H1 (cell line): ENCODE measurements at regions not wholly inside any gene's neighbourhood (a gene's known extent, or its start where the extent isn't known, plus 50 kb on each side); places are given as distances from the start of the nearest gene placed in this dataset.
A peak's percentile ranks its signal among the peaks of the same experiment; 100 is the strongest.

Experiments used
- CTCF ChIA-PET: fragments of 300-600 bp; sonication (Branson Sonifier 250); formaldehyde crosslinking; loops from one replicate; lab custom pipeline; 2021; ENCODE audit not compliant: partially characterized antibody; lab: Charles Lee
- POLR2A ChIA-PET: fragments of 300-600 bp; sonication (Branson Sonifier 250); formaldehyde crosslinking; loops from one replicate; lab custom pipeline; 2021; ENCODE audit warnings: inconsistent platforms; ENCODE audit not compliant: partially characterized antibody; lab: Charles Lee
- DNase-seq, 2 experiments: peaks; one replicate each; pipeline versions ENCODE4 v3.0.0 to v3.0.0-alpha.2; 2010 to 2022; ENCODE audit warnings: low spot score in 2 of 2, low read depth in 1 of 2, mixed read lengths in 1 of 2
- FAIRE-seq: peaks from 2 replicates; lab custom pipeline; 2011; peaks lifted over from hg19 to GRCh38; lab: Jason Lieb, UNC
- H2AFZ ChIP-seq: 2 replicates; pipeline ENCODE4 v1.8.1; 2012; ENCODE audit warnings: low read length, inconsistent platforms
- H2AK5ac ChIP-seq: 2 replicates; pipeline ENCODE4 v1.6.1; 2013; ENCODE audit warnings: low read depth, low read length
- H2BK120ac ChIP-seq: replicated peaks from 2 replicates; pipeline ENCODE3; 2013; ENCODE audit warnings: low read depth, low read length, inconsistent platforms
- H2BK12ac ChIP-seq: 2 replicates; pipeline ENCODE4 v1.6.1; 2013; ENCODE audit warnings: low read depth, low read length
- H2BK15ac ChIP-seq: 2 replicates; pipeline ENCODE4 v1.6.1; 2013; ENCODE audit warnings: low read length
- H2BK20ac ChIP-seq: 2 replicates; pipeline ENCODE4 v1.6.1; 2013; ENCODE audit warnings: low read length
- H2BK5ac ChIP-seq: 2 replicates; pipeline ENCODE4 v1.6.1; 2013; ENCODE audit warnings: low read depth, low read length
- H3K14ac ChIP-seq: 2 replicates; pipeline ENCODE4 v1.6.1; 2013; ENCODE audit warnings: inconsistent platforms; ENCODE audit not compliant: insufficient read length
- H3K18ac ChIP-seq: 2 replicates; pipeline ENCODE4 v1.6.1; 2013; ENCODE audit warnings: low read length; ENCODE audit errors: extremely low read depth
- H3K23ac ChIP-seq: 2 replicates; pipeline ENCODE4 v1.6.1; 2013; ENCODE audit warnings: inconsistent platforms; ENCODE audit not compliant: insufficient read length
- H3K23me2 ChIP-seq: 2 replicates; pipeline ENCODE4 v1.6.1; 2013; ENCODE audit warnings: low read depth, low read length
- H3K27ac ChIP-seq: 2 replicates; pipeline ENCODE4 v1.6.1; 2011; ENCODE audit warnings: low read depth, low read length, inconsistent platforms
- H3K27me3 ChIP-seq, 4 experiments: replicated peaks in 1 of 4; 1 replicate in 1 of 4; 2 replicates in 3 of 4; pipeline versions ENCODE4 v1.6.1 to v1.8.1; 2011 to 2013; ENCODE audit warnings: low read length in 3 of 4, mild to moderate bottlenecking in 3 of 4, inconsistent platforms in 2 of 4, mixed read lengths in 2 of 4, moderate library complexity in 1 of 4; ENCODE audit not compliant: control insufficient read depth in 3 of 4, insufficient read depth in 3 of 4; ENCODE audit errors: extremely low read depth in 1 of 4
- H3K36me3 ChIP-seq, 4 experiments: 2 replicates each; pipeline versions ENCODE4 v1.6.1 to v1.8.1; 2011 to 2013; ENCODE audit warnings: mild to moderate bottlenecking in 4 of 4, low read length in 3 of 4, moderate library complexity in 2 of 4, control low read depth in 1 of 4, inconsistent platforms in 1 of 4; ENCODE audit not compliant: insufficient read depth in 4 of 4, control insufficient read depth in 2 of 4
- H3K4ac ChIP-seq: replicated peaks from 2 replicates; pipeline ENCODE3; 2013; ENCODE audit warnings: low read length, low read depth, mixed read lengths, inconsistent platforms; ENCODE audit not compliant: insufficient read length
- H3K4me1 ChIP-seq, 4 experiments: replicated peaks in 1 of 4; 1 replicate in 1 of 4; 2 replicates in 3 of 4; pipeline versions ENCODE4 v1.6.1 to v1.8.1; 2011 to 2013; ENCODE audit warnings: low read length in 3 of 4, inconsistent platforms in 2 of 4, mixed read lengths in 1 of 4; ENCODE audit not compliant: insufficient read depth in 4 of 4, control insufficient read depth in 3 of 4
- H3K4me2 ChIP-seq, 2 experiments: 2 replicates each; pipeline versions ENCODE4 v1.6.1 to v1.8.1; 2011 to 2013; ENCODE audit warnings: low read depth in 2 of 2, low read length in 2 of 2, control low read depth in 1 of 2, inconsistent platforms in 1 of 2, mild to moderate bottlenecking in 1 of 2; ENCODE audit not compliant: insufficient read depth in 1 of 2
- H3K4me3 ChIP-seq, 4 experiments: fragments of 200-600, 300-600 bp in 1 of 4; sonication (generic), shearing (Covaris generic), sonication (Bioruptor Twin) in 1 of 4; 2 replicates each; pipeline versions ENCODE4 v1.5.1 to v1.8.1; 2011 to 2016; ENCODE audit warnings: low read length in 4 of 4, low read depth in 3 of 4, control low read depth in 2 of 4, inconsistent platforms in 2 of 4, mild to moderate bottlenecking in 2 of 4, mixed read lengths in 1 of 4, moderate library complexity in 1 of 4; ENCODE audit not compliant: insufficient read depth in 2 of 4; ENCODE audit errors: extremely low read depth in 1 of 4
- H3K56ac ChIP-seq: replicated peaks from 2 replicates; pipeline ENCODE3; 2013; ENCODE audit warnings: low read depth, mild to moderate bottlenecking, mixed read lengths, low read length, inconsistent platforms; ENCODE audit not compliant: insufficient read length
- H3K79me1 ChIP-seq: 2 replicates; pipeline ENCODE4 v1.6.1; 2013; ENCODE audit warnings: low read depth, low read length, control low read depth
- H3K79me2 ChIP-seq, 2 experiments: 2 replicates each; pipeline versions ENCODE4 v1.6.1 to v1.8.1; 2012 to 2013; ENCODE audit warnings: low read length in 2 of 2, mild to moderate bottlenecking in 2 of 2, inconsistent platforms in 1 of 2; ENCODE audit not compliant: insufficient read depth in 2 of 2, control insufficient read depth in 1 of 2
- H3K9ac ChIP-seq, 4 experiments: replicated peaks in 1 of 4; 1 replicate in 1 of 4; 2 replicates in 3 of 4; pipeline versions ENCODE4 v1.6.1 to v1.8.1; 2011 to 2013; ENCODE audit warnings: low read depth in 3 of 4, low read length in 3 of 4, control low read depth in 2 of 4, mild to moderate bottlenecking in 2 of 4, moderate library complexity in 2 of 4, inconsistent platforms in 1 of 4; ENCODE audit errors: extremely low read depth in 1 of 4
- H3K9me3 ChIP-seq, 2 experiments: 2 replicates each; pipeline versions ENCODE4 v1.6.1 to v1.8.1; 2012 to 2013; ENCODE audit warnings: mild to moderate bottlenecking in 2 of 2, moderate library complexity in 2 of 2, control low read depth in 1 of 2, inconsistent platforms in 1 of 2, low read depth in 1 of 2, low read length in 1 of 2, mixed read lengths in 1 of 2; ENCODE audit not compliant: insufficient read depth in 2 of 2
- H4K20me1 ChIP-seq, 2 experiments: replicated peaks in 1 of 2; 2 replicates each; pipeline versions ENCODE3 to v1.8.1; 2011 to 2013; ENCODE audit warnings: inconsistent platforms in 2 of 2, low read length in 2 of 2, mild to moderate bottlenecking in 1 of 2; ENCODE audit not compliant: insufficient read depth in 2 of 2, control insufficient read depth in 1 of 2
- H4K5ac ChIP-seq: 2 replicates; pipeline ENCODE4 v1.6.1; 2013; ENCODE audit warnings: low read length, low read depth, mixed read lengths, inconsistent platforms; ENCODE audit not compliant: insufficient read length
- H4K8ac ChIP-seq: 2 replicates; pipeline ENCODE4 v1.8.0; 2013; ENCODE audit warnings: mild to moderate bottlenecking, moderate library complexity, low read length, inconsistent platforms; ENCODE audit not compliant: insufficient read depth; ENCODE audit errors: extremely low read depth
- H4K91ac ChIP-seq: replicated peaks from 2 replicates; pipeline ENCODE3; 2013; ENCODE audit warnings: low read length, mixed read lengths, inconsistent platforms; ENCODE audit not compliant: insufficient read length
- FOSL1 ChIP-seq: IDR thresholded peaks from 2 replicates; pipeline ENCODE4 v1.6.1; 2011; ENCODE audit warnings: mild to moderate bottlenecking, low read depth, low read length, moderate library complexity; ENCODE audit not compliant: insufficient read depth
- HDAC2 ChIP-seq, 2 experiments: fragments of 300-600 bp in 1 of 2; sonication (generic) in 1 of 2; IDR thresholded peaks; 2 replicates each; pipeline ENCODE4 v1.6.1; 2011 to 2012; ENCODE audit warnings: low read depth in 2 of 2, low read length in 2 of 2, mild to moderate bottlenecking in 2 of 2, moderate library complexity in 2 of 2, borderline replicate concordance in 1 of 2, inconsistent platforms in 1 of 2
- POU5F1 ChIP-seq: IDR thresholded peaks from 2 replicates; pipeline ENCODE4 v1.6.1; 2011; ENCODE audit warnings: low read depth, mild to moderate bottlenecking, low read length, moderate library complexity
- RFX5 ChIP-seq: IDR thresholded peaks from 2 replicates; pipeline ENCODE4 v1.6.1; 2011; ENCODE audit warnings: low read depth, low read length, improper control_type of control experiment, borderline replicate concordance
- YY1 ChIP-seq: IDR thresholded peaks from 2 replicates; pipeline ENCODE4 v1.6.1; 2011; ENCODE audit warnings: low read depth, mild to moderate bottlenecking, low read length
- WGBS, 2 experiments: shearing (Covaris generic) in 1 of 2; methylation state at CpG; one replicate each; pipeline versions ENCODE4 v1.1.6 to v1.1.7; 2013 to 2015; ENCODE audit warnings: low lambda C conversion rate in 2 of 2, mixed read lengths in 2 of 2, inconsistent platforms in 1 of 2, low coverage in 1 of 2, missing lambda C conversion rate in 1 of 2; ENCODE audit not compliant: insufficient replicate concordance in 2 of 2, insufficient coverage in 1 of 2, insufficient read length in 1 of 2; ENCODE audit errors: extremely low coverage in 1 of 2, missing lambda C conversion rate in 1 of 2; 5-methylcytosine and 5-hydroxymethylcytosine counted together

GRCh38 chr2:204313256-204313655 is 232.0 kb upstream of the PARD3B start:
- H3K27ac ChIP-seq, result peak overlapping the region; percentile 44; the same call in 1 of the 2 replicates
- FAIRE-seq, result peak; percentile 82
- H2AK5ac ChIP-seq, result no peak overlapping the region
- no peaks in the 10 kb centered on the region for H3K79me2 ChIP-seq
- H3K56ac ChIP-seq, result no peak overlapping the region
- no peaks in the 10 kb centered on the region for H3K79me1 ChIP-seq
- H3K14ac ChIP-seq, result no peak overlapping the region
- no peak overlapping the region for H2BK15ac ChIP-seq
- peak in 1 of 2 experiments; percentile 53 for DNase-seq
- ChIA-PET CTCF (interaction anchor here (1.1 to 1.2 kb wide), 3 partner anchors 31 to 201 kb away, joined by 3 read pairs; no protein-coding TSS in a partner anchor), POLR2A (no interaction called here)
- H3K36me3 ChIP-seq, result no peaks in the 10 kb centered on the region
- peak overlapping the region; percentile 36; the same call in 1 of the 2 replicates for H2AFZ ChIP-seq
- H4K91ac ChIP-seq, result no peak overlapping the region
- H2BK20ac ChIP-seq, result no peak overlapping the region
- 0 out of 2 replicates have a peak overlapping the region, but pooled peaks have one; percentile 46 for H2BK5ac ChIP-seq
- WGBS, 2 experiments, result 15% methylated on average over 1 of the region's 1 CpG; no CpG with 5 or more reads in 1 of the 2 experiments
- H3K4me3 ChIP-seq, result peak overlapping the region in 1 of 4 experiments; percentile 21; a peak in 2 of 8 replicates
- H4K8ac ChIP-seq, result no peak overlapping the region
- H2BK12ac ChIP-seq, result 0 out of 2 replicates have a peak overlapping the region, but pooled peaks have one; percentile 68
- no peaks in the 10 kb centered on the region for H4K20me1 ChIP-seq
- TF ChIP-seq FOSL1 (no peak), POU5F1 (no peak), HDAC2 (IDR thresholded peaks at IDR 0.05; ENCODE audit: borderline replicate concordance in 1 of 2, low read depth in 2 of 2, low read length in 2 of 2) (0 out of 4 replicates have a peak, but pooled peaks of 1 of the 2 experiments have one; percentile 68), YY1 (peak; percentile 77; the same call in 1 of the 2 replicates), RFX5 (no peak)
- no peaks in the 10 kb centered on the region for H3K27me3 ChIP-seq
- no peak overlapping the region for H4K5ac ChIP-seq
- no peaks in the 10 kb centered on the region for H3K9me3 ChIP-seq
- H3K23ac ChIP-seq, result no peak overlapping the region
- peak overlapping the region in 1 of 2 experiments; percentile 27; a peak in 2 of 4 replicates for H3K4me2 ChIP-seq
- peak overlapping the region; percentile 67 for H2BK120ac ChIP-seq
- H3K18ac ChIP-seq, result no peak overlapping the region; the same call in 1 of the 2 replicates
- H3K9ac ChIP-seq, result no peak overlapping the region
- H3K23me2 ChIP-seq, result no peaks in the 10 kb centered on the region
- peaks cover 2 to 23% (median 12%) of the 10 kb centered on the region in 4 experiments; a peak in 6 of 7 replicates for H3K4me1 ChIP-seq
- no peak overlapping the region for H3K4ac ChIP-seq
